HG03103 (cell line): ENCODE measurements at regions not wholly inside any gene's neighbourhood (a gene's known extent, or its start where the extent isn't known, plus 50 kb on each side); places are given as distances from the start of the nearest gene placed in this dataset.
"Not testable (repeated sequence)": the region's sequence is repeated elsewhere in the genome, so short reads cannot be mapped to it uniquely, and the experiment has no call there.

ENCODE experiments used
- ATAC-seq: cut with Tn5 transposase; IDR thresholded peaks from one replicate; pipeline ENCODE4 v1.9.1; 2021; ENCODE audit warnings: low read depth; ENCODE audit not compliant: unreplicated experiment

- ATAC-seq: no peak
These were observed 207.9 kb upstream of the KLF3 start for GRCh38 chr4:38456096-38456495.

- ATAC-seq: no peak
These were observed 202.7 kb upstream of the KLF3 start for GRCh38 chr4:38461342-38461741.

DNA sequence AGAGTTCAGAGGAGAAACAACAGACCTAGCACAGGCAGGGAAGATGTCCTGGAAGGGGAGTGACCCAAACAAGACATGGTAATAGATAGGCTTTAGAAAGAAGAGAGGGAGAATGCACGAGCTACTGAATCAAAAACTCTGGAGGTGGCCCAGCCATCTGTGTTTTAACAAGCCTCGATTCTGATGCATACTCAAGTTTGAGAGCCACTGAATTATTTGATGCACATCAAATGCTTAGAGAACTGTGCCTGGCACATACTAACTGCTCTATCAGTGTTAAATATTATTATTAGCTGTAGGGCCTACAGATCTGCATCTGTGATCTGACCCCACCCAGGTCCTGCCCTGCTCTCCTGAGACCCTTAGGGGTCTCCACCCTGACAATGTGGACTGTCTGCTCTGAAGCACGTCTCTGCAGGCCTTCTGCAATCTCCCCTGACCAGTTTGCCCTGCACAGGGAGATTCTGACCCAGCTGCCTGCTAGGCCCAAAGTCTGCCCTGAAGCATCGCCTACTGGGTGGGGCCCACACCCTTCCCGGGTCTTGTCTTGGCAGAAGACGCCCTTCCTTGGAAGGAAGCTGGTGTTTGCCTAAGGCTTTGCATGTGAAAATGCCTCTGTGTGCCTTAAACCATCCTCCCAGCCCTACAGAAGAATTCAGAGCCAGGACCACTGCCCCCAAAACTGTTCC, 201.5 kb upstream of the KLF3 start:
- no peak for ATAC-seq

DNA sequence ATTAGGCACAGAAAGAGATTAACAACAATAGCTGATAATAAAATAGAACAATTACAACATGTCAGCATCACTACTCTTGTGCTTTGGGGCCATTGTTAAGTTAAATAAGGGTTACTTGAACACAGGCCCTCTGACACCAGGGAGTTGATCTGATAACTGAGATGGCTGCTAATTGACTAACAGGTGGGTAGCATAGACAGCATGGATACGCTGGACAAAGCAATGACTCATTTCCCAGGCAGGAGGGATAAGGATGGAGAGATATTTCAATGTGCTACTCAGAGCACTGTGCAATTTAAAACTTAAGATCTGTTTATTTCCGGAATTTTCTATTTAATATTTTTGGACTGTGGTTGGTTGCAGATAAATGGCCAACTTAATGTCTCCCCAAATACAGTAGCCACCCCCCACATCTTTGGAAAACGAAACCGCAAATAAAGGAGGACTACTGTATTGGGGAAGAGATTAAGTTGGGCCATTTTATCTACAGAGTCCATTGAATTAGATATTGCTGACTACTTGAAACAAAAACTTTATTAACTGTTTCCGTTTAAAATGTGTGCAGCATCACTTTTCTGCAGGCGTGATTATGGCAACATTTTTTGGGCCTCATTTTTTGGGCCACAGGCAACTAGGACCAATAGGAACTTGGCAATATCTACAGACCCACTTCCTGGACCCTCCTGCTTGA, 200.6 kb upstream of the KLF3 start:
- no peak for ATAC-seq

- ATAC-seq: no peak
These were observed 199.7 kb upstream of the KLF3 start for GRCh38 chr4:38464328-38464727.

DNA sequence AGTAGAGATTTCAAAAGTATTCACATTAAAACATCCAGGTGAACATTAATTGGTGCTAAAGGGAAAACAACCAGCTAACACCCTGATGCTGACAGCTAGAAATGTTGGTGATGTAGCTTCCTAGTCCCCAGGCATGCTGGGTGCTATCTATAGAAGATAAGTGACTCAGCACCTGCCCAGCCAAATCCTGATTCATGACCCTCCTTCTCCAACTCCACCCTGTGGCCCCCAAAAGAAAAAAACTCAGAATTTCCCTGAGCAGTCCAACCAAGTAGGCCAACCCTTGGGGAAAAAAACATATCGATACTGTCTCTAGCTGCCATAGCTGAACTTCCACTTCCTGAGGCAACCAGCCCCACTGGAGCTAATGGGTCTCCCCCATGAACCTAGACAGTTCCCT, 197.6 kb upstream of the KLF3 start:
- no peak for ATAC-seq

DNA sequence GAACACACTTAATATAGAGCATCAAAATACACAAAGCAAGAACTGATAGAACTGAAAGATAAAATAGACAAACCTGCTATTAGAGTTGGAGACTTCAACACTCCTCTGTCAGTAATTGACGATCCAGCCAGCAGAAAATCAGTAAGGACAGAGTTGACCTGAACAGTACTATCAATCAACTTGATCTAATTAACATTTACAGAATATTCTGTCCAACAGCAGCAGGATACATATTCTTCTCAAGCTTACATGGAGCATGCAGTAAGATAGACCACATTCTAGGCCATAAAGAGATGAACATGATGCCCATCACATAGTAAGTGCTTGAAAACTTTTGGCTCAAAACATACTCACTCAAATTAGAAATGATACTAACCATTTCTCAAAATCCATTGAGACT, 196.7 kb upstream of the KLF3 start:
- no peak for ATAC-seq

- no peak for ATAC-seq
These were observed 195.6 kb upstream of the KLF3 start for GRCh38 chr4:38468339-38468866.

- no peak for ATAC-seq
These were observed 194.6 kb upstream of the KLF3 start for GRCh38 chr4:38469410-38469809.

DNA sequence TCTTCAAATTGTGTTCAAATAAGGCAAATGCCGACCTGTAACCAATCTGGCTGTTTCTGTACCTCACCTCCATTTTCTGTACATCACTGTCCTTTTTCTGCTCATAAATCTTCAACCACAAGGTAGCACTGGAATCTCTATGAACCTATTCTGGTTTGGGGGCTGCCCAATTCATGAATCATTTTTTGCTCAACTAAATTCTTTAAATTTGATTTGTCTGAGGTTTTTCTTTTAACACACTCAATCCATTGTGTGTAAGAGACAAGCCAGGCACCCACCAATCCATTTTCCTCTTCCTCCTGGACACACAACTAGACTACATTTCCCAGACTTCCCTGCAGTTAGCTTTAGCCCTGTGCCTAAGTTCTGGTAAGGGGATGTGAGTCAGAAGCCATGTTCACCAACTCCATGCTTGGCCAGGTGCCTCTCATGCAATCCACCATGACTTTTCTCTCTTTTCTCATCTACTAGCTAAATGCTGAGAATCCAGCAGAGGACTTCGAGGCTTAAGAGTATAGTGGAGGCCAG, 193.2 kb upstream of the KLF3 start:
- no peak for ATAC-seq

DNA sequence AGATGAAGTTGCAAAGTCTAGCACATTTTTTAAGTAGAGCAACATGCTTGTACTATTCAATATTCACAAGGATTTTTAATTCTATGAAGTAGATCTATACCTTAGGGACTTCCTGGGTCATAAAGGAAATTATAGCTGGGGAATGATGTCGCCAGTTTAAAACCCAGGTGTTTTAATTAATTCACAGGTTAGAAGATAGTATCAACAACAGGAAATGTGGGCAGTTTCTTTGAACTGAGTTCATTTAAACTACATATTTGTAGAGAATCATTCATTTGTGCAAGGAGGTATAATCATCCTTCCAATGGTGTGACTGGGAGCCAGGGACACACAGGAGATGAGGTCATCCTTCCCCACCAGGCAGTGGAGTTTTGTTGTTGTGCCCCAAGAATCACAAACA, 181.3 kb upstream of the KLF3 start:
- no peak for ATAC-seq

GRCh38 chr4:38483628-38484027, 180.4 kb upstream of the KLF3 start:
- ATAC-seq: not testable (repeated sequence)

DNA sequence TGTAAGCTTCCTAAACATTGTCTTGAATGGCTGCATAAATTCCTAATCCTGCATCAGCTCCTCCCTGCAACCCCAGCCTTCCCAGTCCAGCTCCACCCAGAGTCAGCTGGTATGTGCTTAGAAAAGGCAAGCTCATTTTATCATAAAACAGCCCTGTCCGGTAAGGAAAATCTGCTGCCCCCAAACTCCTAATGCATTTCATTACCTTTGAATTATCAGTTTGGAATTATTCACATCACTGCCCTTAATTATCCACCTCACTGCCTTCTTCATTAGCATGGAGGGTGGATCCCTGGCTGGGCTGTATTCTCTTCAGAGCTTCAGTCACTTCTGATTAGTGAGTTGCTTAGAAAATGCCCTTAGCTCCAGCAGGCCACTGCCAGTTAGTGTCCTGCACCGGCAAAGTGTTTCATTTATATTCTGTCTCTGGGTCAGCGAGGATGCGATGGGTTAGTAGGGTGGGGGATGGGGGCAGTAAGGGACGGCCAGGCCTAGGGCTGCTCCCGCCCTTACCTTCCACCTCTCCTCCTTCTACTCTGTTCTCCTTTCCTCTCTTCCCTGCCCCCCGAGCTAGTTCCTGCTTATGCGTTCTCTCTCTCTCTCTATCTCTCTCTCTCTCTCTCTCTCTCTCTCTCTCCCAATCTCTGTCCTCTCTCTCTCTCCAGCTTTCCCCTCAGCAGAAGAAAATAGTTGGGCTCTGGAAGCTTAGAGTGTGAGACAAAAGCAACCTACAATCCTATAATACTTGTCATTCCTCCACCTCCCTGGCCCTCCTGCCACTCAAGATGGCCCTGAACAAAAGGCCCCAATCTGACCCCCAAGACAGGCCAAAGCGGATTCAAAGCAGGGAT, 174.8 kb upstream of the KLF3 start:
- ATAC-seq: no peak

GRCh38 chr4:38489924-38490639, 173.9 kb upstream of the KLF3 start:
- no peak for ATAC-seq

DNA sequence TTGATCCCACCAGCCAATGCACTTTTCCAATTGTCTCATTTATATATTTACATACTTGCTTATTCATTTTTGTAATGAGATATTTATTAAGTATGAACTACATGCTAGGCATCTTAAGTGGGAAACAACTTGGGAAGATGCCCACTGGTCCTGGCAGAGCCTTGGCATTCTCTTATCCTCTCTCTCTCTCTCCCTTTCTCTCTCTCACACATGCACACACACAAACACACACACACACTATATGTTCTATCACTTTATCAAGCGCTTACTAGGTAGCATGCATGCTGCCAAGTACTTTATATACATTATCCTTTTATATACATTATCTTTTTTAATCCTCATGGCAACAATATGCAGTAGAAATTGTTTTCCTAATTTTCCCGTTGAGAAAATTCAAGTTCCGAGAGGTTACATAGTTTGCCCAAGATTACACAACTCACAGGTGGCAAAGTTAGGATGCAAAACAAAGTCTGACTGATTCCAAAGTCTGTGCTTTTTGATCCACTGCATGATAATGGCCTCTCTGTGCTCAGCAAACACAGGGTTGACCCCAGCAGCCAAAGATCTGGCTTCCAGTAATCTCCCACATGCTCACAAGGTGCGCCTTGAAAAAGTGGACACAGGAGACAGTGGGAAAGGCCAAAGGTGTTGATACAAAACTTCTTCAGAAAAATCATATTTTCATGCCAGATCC, 173.1 kb upstream of the KLF3 start:
- no peak for ATAC-seq

GRCh38 chr4:38491854-38492478, 172.0 kb upstream of the KLF3 start:
- no peak for ATAC-seq

DNA sequence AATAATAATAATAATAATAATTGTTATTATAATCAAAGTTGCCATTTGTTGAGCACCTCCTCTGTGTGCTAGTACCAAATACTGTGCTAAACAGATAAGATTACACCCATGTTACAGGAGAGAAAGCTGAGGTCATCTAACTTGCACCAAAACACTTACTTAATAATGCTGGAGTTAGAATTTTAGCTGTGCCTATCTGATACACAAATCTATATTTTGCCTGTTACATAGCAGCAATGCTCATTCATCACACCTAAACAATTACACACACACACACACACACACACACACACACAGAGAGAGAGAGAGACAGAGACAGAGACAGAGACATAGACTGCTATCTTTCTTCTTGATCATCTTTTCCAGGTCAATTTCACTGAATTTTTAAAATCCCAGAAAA, 170.9 kb upstream of the KLF3 start:
- ATAC-seq: no peak

DNA sequence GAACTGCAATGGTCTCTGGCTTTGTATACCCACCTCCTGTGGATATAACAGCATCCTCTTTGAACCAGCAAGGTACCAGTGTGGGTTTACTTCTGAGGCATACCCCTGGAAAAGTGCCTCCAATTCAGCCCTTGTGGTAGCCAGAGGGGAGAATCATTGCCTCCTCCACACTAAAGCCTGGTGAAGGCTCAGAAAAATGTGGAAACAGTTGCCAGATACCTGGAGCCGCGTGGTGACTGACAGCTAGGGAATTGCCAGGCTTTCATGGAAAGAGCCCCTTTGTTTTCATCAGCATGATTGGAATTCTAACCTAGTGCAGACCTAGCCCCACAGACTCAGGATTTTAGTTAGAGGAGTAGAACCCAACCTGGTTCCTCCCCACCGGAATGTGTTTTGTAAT, 168.6 kb upstream of the KLF3 start:
- no peak for ATAC-seq

DNA sequence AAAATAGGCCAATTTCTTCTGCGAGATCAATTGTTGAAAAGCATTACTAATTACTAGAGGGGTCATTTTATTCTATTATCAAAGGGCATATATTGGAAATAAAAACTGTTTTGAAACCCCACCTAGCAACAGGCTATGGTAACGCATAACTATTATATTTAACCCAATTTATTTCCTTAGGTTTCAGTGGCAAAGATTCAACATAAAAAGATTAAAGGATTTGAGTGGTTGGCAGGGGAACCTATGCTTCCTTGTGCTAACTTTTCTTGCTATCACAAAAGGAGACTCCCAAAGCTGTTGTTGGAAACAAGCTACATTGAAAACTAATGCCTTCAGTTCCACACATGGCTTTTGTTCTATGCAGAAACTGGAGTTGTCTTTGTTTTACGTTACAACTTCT, 166.9 kb upstream of the KLF3 start:
- ATAC-seq: no peak
